Keratinocyte (primary cell): ENCODE measurements at regions not wholly inside any gene's neighbourhood (a gene's known extent, or its start where the extent isn't known, plus 50 kb on each side); places are given as distances from the start of the nearest gene placed in this dataset.

Experiments used
- DNase-seq: peaks from one replicate; pipeline ENCODE4 v3.0.0-alpha.2; 2011; ENCODE audit warnings: low read depth, missing footprints, low spot score
- FAIRE-seq: peaks from 2 replicates; lab custom pipeline; 2011; peaks lifted over from hg19 to GRCh38; lab: Jason Lieb, UNC
- H2AFZ ChIP-seq: 2 replicates; pipeline ENCODE4 v1.6.0; 2012; ENCODE audit warnings: low read length, control low read depth, inconsistent platforms; ENCODE audit not compliant: control insufficient read depth
- H3K27ac ChIP-seq: 2 replicates; pipeline ENCODE4 v1.5.1; 2011; ENCODE audit warnings: low read length; ENCODE audit not compliant: control insufficient read depth, insufficient read depth
- H3K27me3 ChIP-seq: 3 replicates; pipeline ENCODE4 v1.6.0; 2011; ENCODE audit warnings: low read length; ENCODE audit not compliant: control insufficient read depth, insufficient read depth; ENCODE audit errors: extremely low read depth
- H3K36me3 ChIP-seq, 2 experiments: 2 replicates in 1 of 2; 3 replicates in 1 of 2; pipeline ENCODE4 v1.5.1; 2011; ENCODE audit warnings: low read length in 2 of 2, mild to moderate bottlenecking in 1 of 2; ENCODE audit not compliant: control insufficient read depth in 2 of 2, insufficient read depth in 2 of 2; ENCODE audit errors: extremely low read depth in 1 of 2
- H3K4me1 ChIP-seq: 3 replicates; pipeline ENCODE4 v1.5.1; 2011; ENCODE audit warnings: low read length; ENCODE audit not compliant: control insufficient read depth, insufficient read depth; ENCODE audit errors: extremely low read depth
- H3K4me2 ChIP-seq: 3 replicates; pipeline ENCODE4 v1.6.0; 2011; ENCODE audit warnings: low read depth, low read length; ENCODE audit not compliant: control insufficient read depth, insufficient read depth; ENCODE audit errors: extremely low read depth
- H3K4me3 ChIP-seq, 3 experiments: fragments of 200-600 bp in 1 of 3; sonication (generic) in 1 of 3; 2 replicates in 2 of 3; 3 replicates in 1 of 3; pipeline ENCODE4 v1.5.1; 2011 to 2016; ENCODE audit warnings: low read length in 3 of 3, mild to moderate bottlenecking in 3 of 3, control low read depth in 2 of 3, inconsistent platforms in 1 of 3, low read depth in 1 of 3, mixed read lengths in 1 of 3, mixed run types in 1 of 3, moderate library complexity in 1 of 3; ENCODE audit not compliant: control insufficient read depth in 2 of 3, insufficient read depth in 2 of 3; ENCODE audit errors: extremely low read depth in 1 of 3
- H3K79me2 ChIP-seq: 2 replicates; pipeline ENCODE4 v1.6.0; 2012; ENCODE audit warnings: low read length; ENCODE audit not compliant: control insufficient read depth, insufficient read depth
- H3K9ac ChIP-seq: 3 replicates; pipeline ENCODE4 v1.6.0; 2011; ENCODE audit warnings: low read length; ENCODE audit not compliant: control insufficient read depth, insufficient read depth; ENCODE audit errors: extremely low read depth
- H3K9me1 ChIP-seq: 3 replicates; pipeline ENCODE4 v1.6.0; 2011; ENCODE audit warnings: low read length; ENCODE audit not compliant: control insufficient read depth, insufficient read depth; ENCODE audit errors: extremely low read depth
- H3K9me3 ChIP-seq: 2 replicates; pipeline ENCODE4 v1.5.1; 2012; ENCODE audit warnings: low read depth, low read length; ENCODE audit not compliant: control insufficient read depth
- H4K20me1 ChIP-seq: 3 replicates; pipeline ENCODE4 v1.6.0; 2011; ENCODE audit warnings: low read length; ENCODE audit not compliant: control insufficient read depth, insufficient read depth; ENCODE audit errors: extremely low read depth
- EZH2 ChIP-seq: IDR thresholded peaks from one replicate; pipeline ENCODE4 v1.6.1; 2012; ENCODE audit warnings: inconsistent platforms, mild to moderate bottlenecking, low read length, moderate library complexity
- dilution Hi-C: fragments of 300-500 bp; cut with MboI; formaldehyde crosslinking; loops from one replicate; pipeline ENCODE4 v1.7.0; 2020; ENCODE audit warnings: low sequenced_read_pairs; ENCODE audit not compliant: extremely low pct_ligation_motif_present
- TF ChIP-seq, protein P1 (sequence below), 3 experiments: IDR thresholded peaks in 1 of 3; conservative IDR thresholded peaks in 1 of 3; optimal IDR thresholded peaks in 1 of 3; 2 replicates in 2 of 3; 3 replicates in 1 of 3; pipeline versions ENCODE3 to v1.5.1; 2011; ENCODE audit warnings: low read length in 3 of 3, mild to moderate bottlenecking in 3 of 3, moderate library complexity in 2 of 3, control low read depth in 1 of 3, inconsistent platforms in 1 of 3; ENCODE audit not compliant: insufficient read depth in 2 of 3; ENCODE audit errors: extremely low read depth in 1 of 3

DNA sequence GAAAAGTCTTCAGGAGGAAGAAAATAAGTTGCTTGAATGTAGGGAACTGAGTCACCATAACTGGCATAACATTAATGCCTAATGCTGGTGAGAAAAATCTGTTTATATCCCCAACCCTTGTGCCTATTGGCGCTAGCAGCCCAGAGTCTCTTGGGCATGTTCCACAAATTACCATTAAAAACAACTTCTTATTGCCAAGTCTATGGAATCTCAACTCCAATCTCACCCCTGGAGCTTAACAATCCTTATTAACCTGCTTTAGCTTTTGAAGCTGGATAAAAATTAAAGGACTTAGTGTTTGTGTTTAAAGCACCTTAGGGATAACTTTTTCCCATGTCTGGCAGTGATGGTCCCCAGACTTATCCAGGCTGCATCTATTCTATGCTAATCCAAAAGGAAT is 143.0 kb downstream of the APIP start:
- no peak for FAIRE-seq
- Histone ChIP-seq H3K9me3 (no peaks in the 10 kb centered on the region), H3K4me1 (no peaks in the 10 kb centered on the region), H3K4me2 (no peak overlapping the region), H3K4me3 (no peak overlapping the region), H3K9ac (no peak overlapping the region), H3K27me3 (no peaks in the 10 kb centered on the region), H2AFZ (no peak overlapping the region), H3K27ac (no peak overlapping the region), H3K9me1 (no peaks in the 10 kb centered on the region), H3K79me2 (no peaks in the 10 kb centered on the region), H4K20me1 (no peaks in the 10 kb centered on the region), H3K36me3 (no peaks in the 10 kb centered on the region)
- TF ChIP-seq, protein P1, sequence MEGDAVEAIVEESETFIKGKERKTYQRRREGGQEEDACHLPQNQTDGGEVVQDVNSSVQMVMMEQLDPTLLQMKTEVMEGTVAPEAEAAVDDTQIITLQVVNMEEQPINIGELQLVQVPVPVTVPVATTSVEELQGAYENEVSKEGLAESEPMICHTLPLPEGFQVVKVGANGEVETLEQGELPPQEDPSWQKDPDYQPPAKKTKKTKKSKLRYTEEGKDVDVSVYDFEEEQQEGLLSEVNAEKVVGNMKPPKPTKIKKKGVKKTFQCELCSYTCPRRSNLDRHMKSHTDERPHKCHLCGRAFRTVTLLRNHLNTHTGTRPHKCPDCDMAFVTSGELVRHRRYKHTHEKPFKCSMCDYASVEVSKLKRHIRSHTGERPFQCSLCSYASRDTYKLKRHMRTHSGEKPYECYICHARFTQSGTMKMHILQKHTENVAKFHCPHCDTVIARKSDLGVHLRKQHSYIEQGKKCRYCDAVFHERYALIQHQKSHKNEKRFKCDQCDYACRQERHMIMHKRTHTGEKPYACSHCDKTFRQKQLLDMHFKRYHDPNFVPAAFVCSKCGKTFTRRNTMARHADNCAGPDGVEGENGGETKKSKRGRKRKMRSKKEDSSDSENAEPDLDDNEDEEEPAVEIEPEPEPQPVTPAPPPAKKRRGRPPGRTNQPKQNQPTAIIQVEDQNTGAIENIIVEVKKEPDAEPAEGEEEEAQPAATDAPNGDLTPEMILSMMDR (optimal IDR thresholded peaks at IDR 0.05 in 1 of 3, IDR thresholded peaks at IDR 0.05 in 1 of 3, conservative IDR thresholded peaks at IDR 0.05 in 1 of 3; ENCODE audit: extremely low read depth in 1 of 3, insufficient read depth in 2 of 3, low read length in 3 of 3), result no peak
- DNase-seq, result no peak
- dilution Hi-C loops, result no loop called here

DNA sequence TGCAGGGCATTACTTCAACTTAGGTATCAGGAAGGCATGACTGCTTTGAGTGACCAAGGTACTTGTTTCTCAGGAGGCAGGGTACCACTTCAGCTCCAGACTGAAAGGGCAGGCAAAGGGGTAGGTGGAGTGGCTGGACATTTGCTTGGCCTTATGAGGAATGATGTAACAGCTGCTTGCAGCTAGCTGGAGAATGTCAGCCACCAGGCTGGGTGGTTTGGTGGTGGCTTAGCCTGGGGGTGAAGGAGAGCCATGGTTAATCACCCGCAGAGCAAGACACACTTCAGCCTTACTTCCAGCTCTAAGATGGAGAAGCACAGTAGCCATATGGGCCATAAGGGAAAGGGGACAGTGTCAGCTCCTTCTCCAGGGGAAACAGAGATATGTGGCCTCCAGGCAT is 146.1 kb downstream of the APIP start:
- dilution Hi-C loops, result no loop called here
- no peak overlapping the region for H3K9ac ChIP-seq
- no peaks in the 10 kb centered on the region for H3K9me1 ChIP-seq
- no peaks in the 10 kb centered on the region for H3K79me2 ChIP-seq
- H3K4me1 ChIP-seq, result no peaks in the 10 kb centered on the region
- no peak overlapping the region for H2AFZ ChIP-seq
- H3K9me3 ChIP-seq, result no peaks in the 10 kb centered on the region
- no peaks in the 10 kb centered on the region for H3K27me3 ChIP-seq
- DNase-seq (no peak), FAIRE-seq (no peak)
- H4K20me1 ChIP-seq, result no peaks in the 10 kb centered on the region
- TF ChIP-seq EZH2, result no peak
- TF ChIP-seq, protein P1 (optimal IDR thresholded peaks at IDR 0.05 in 1 of 3, IDR thresholded peaks at IDR 0.05 in 1 of 3, conservative IDR thresholded peaks at IDR 0.05 in 1 of 3; ENCODE audit: extremely low read depth in 1 of 3, insufficient read depth in 2 of 3, low read length in 3 of 3), result no peak
- no peaks in the 10 kb centered on the region for H3K36me3 ChIP-seq
- H3K4me2 ChIP-seq, result no peak overlapping the region
- H3K27ac ChIP-seq, result no peak overlapping the region
- H3K4me3 ChIP-seq, result no peak overlapping the region
